ENCODE measurements at regions not wholly inside any gene's neighbourhood (a gene's known extent, or its start where the extent isn't known, plus 50 kb on each side); places are given as distances from the start of the nearest gene placed in this dataset.

GRCh38 chr17:14719942-14720341 lies 419.1 kb downstream of the HS3ST3B1 start:
- H2AK5ac ChIP-seq (ENCODE audit: low read depth, low read length), result no peak overlapping the region
- H4K91ac ChIP-seq (replicated peaks; ENCODE audit: insufficient read length, low read length), result no peak overlapping the region
- no peak overlapping the region for H2BK15ac ChIP-seq (ENCODE audit: low read length)
- H2BK12ac ChIP-seq (ENCODE audit: low read depth, low read length), result no peak overlapping the region
- H4K8ac ChIP-seq (ENCODE audit: extremely low read depth, insufficient read depth, low read length), result no peak overlapping the region
- H3K9ac ChIP-seq (replicated peaks in 1 of 4; ENCODE audit: extremely low read depth in 1 of 4, low read depth in 3 of 4, low read length in 3 of 4), result no peak overlapping the region
- ChIA-PET POLR2A (ENCODE audit: partially characterized antibody) (no interaction called here), CTCF (ENCODE audit: partially characterized antibody) (no interaction called here)
- no peak overlapping the region for H3K4ac ChIP-seq (replicated peaks; ENCODE audit: insufficient read length, low read depth, low read length)
- H3K27ac ChIP-seq (ENCODE audit: low read depth, low read length), result no peak overlapping the region
- H4K20me1 ChIP-seq (replicated peaks in 1 of 2; ENCODE audit: control insufficient read depth in 1 of 2, insufficient read depth in 2 of 2, low read length in 2 of 2), result no peaks in the 10 kb centered on the region
- FAIRE-seq (no peak), DNase-seq (ENCODE audit: low read depth in 1 of 2, low spot score in 2 of 2) (no peak)
- H3K9me3 ChIP-seq (ENCODE audit: insufficient read depth in 2 of 2, low read depth in 1 of 2, low read length in 1 of 2), result no peaks in the 10 kb centered on the region
- H2BK20ac ChIP-seq (ENCODE audit: low read length), result no peak overlapping the region
- no peak overlapping the region for H3K14ac ChIP-seq (ENCODE audit: insufficient read length)
- H3K4me3 ChIP-seq (ENCODE audit: extremely low read depth in 1 of 4, insufficient read depth in 2 of 4, low read depth in 3 of 4, low read length in 4 of 4), result no peak overlapping the region
- H2AFZ ChIP-seq (ENCODE audit: low read length), result no peak overlapping the region
- no peak overlapping the region for H3K18ac ChIP-seq (ENCODE audit: extremely low read depth, low read length)
- H3K36me3 ChIP-seq (ENCODE audit: control insufficient read depth in 2 of 4, insufficient read depth in 4 of 4, low read length in 3 of 4), result no peaks in the 10 kb centered on the region
- H3K23ac ChIP-seq (ENCODE audit: insufficient read length), result no peak overlapping the region
- no peak overlapping the region for H3K4me2 ChIP-seq (ENCODE audit: insufficient read depth in 1 of 2, low read depth in 2 of 2, low read length in 2 of 2)
- no peaks in the 10 kb centered on the region for H3K23me2 ChIP-seq (ENCODE audit: low read depth, low read length)
- no peaks in the 10 kb centered on the region for H3K79me2 ChIP-seq (ENCODE audit: control insufficient read depth in 1 of 2, insufficient read depth in 2 of 2, low read length in 2 of 2)
- H2BK120ac ChIP-seq (replicated peaks; ENCODE audit: low read depth, low read length), result no peak overlapping the region
- no peak overlapping the region for H3K56ac ChIP-seq (replicated peaks; ENCODE audit: insufficient read length, low read depth, low read length)
- no peak overlapping the region for H4K5ac ChIP-seq (ENCODE audit: insufficient read length, low read depth, low read length)
- no peaks in the 10 kb centered on the region for H3K79me1 ChIP-seq (ENCODE audit: low read depth, low read length)
- no peak overlapping the region for H2BK5ac ChIP-seq (ENCODE audit: low read depth, low read length)
- H3K4me1 ChIP-seq (replicated peaks in 1 of 4; ENCODE audit: control insufficient read depth in 3 of 4, insufficient read depth in 4 of 4, low read length in 3 of 4), result no peaks in the 10 kb centered on the region
- 95% methylated on average over 3 of the region's 3 CpGs; no CpG with 5 or more reads in 1 of the 2 experiments for WGBS, 2 experiments (ENCODE audit: extremely low coverage in 1 of 2, insufficient coverage in 1 of 2, insufficient read length in 1 of 2, insufficient replicate concordance in 2 of 2, low coverage in 1 of 2, low lambda C conversion rate in 2 of 2, missing lambda C conversion rate in 1 of 2)
- H3K27me3 ChIP-seq (replicated peaks in 1 of 4; ENCODE audit: control insufficient read depth in 3 of 4, extremely low read depth in 1 of 4, insufficient read depth in 3 of 4, low read length in 3 of 4), result no peaks in the 10 kb centered on the region
- TF ChIP-seq EGR1 (IDR thresholded peaks at IDR 0.05; ENCODE audit: borderline replicate concordance, low read depth, low read length) (no peak), POLR2A (IDR thresholded peaks at IDR 0.05; ENCODE audit: control extremely low read depth in 1 of 2, low read depth in 2 of 2, low read length in 2 of 2) (no peak), GABPA (IDR thresholded peaks at IDR 0.05; ENCODE audit: borderline replicate concordance, insufficient read depth, low read length) (no peak), RXRA (IDR thresholded peaks at IDR 0.05; ENCODE audit: insufficient read depth, low read depth, low read length) (no peak), TBP (IDR thresholded peaks at IDR 0.05; ENCODE audit: low read depth, low read length) (no peak), SAP30 (IDR thresholded peaks at IDR 0.05; ENCODE audit: insufficient read depth, insufficient replicate concordance, low read length) (no peak), TAF7 (optimal IDR thresholded peaks at IDR 0.05; ENCODE audit: borderline replicate concordance, low read depth, low read length) (no peak), RBBP5 (IDR thresholded peaks at IDR 0.05; ENCODE audit: borderline replicate concordance, low read depth, low read length) (no peak), CTCF (IDR thresholded peaks at IDR 0.05; ENCODE audit: control extremely low read depth in 1 of 3, insufficient read depth in 1 of 3, low read depth in 1 of 3, low read length in 3 of 3) (no peak), ATF3 (IDR thresholded peaks at IDR 0.05; ENCODE audit: insufficient read depth, low read depth, low read length) (no peak), BRCA1 (IDR thresholded peaks at IDR 0.05; ENCODE audit: low read depth, low read length) (no peak), NANOG (IDR thresholded peaks at IDR 0.05; ENCODE audit: insufficient read depth, low read depth, low read length, poor library complexity, severe bottlenecking) (no peak)

All from H1 (cell line).